ENCODE measurements at regions not wholly inside any gene's neighbourhood (a gene's known extent, or its start where the extent isn't known, plus 50 kb on each side); places are given as distances from the start of the nearest gene placed in this dataset.
"Not testable (repeated sequence)": the region's sequence is repeated elsewhere in the genome, so short reads cannot be mapped to it uniquely, and the experiment has no call there.

GRCh38 chr7:111647881-111648280 lies 85.6 kb upstream of the IMMP2L start:
- H2BK15ac ChIP-seq (ENCODE audit: low read depth, low read length), result no peak overlapping the region
- H3K4me3 ChIP-seq (ENCODE audit: insufficient read depth, low read depth, low read length), result no peak overlapping the region
- H3K4me2 ChIP-seq (ENCODE audit: low read depth, low read length), result no peak overlapping the region
- no peak for DNase-seq
- H3K9ac ChIP-seq (ENCODE audit: low read depth, low read length), result no peak overlapping the region
- TF ChIP-seq RCOR1 (IDR thresholded peaks at IDR 0.05; ENCODE audit: insufficient replicate concordance, low read length) (no peak), FOS (IDR thresholded peaks at IDR 0.05; ENCODE audit: low read depth, low read length) (no peak), MXI1 (IDR thresholded peaks at IDR 0.05; ENCODE audit: borderline replicate concordance, low read depth, low read length) (no peak), MAZ (IDR thresholded peaks at IDR 0.05; ENCODE audit: borderline replicate concordance, low read depth, low read length) (no peak), CTCF (conservative IDR thresholded peaks at IDR 0.05; ENCODE audit: low read depth, low read length) (no peak)
- intact Hi-C loops (cut with micrococcal nuclease), result no loop called here
- H4K91ac ChIP-seq (ENCODE audit: insufficient read depth, low read depth, low read length), result no peak overlapping the region
- ChIA-PET POLR2A (ENCODE audit: unreplicated experiment) (no interaction called here), CTCF (no interaction called here)
- H2AK5ac ChIP-seq (ENCODE audit: low read depth, low read length), result no peak overlapping the region
- H3K27me3 ChIP-seq (ENCODE audit: control insufficient read depth, insufficient read depth, low read length), result no peaks in the 10 kb centered on the region
- no peak overlapping the region for H3K4ac ChIP-seq (ENCODE audit: low read depth, low read length)
- no peak overlapping the region for H3K27ac ChIP-seq (ENCODE audit: insufficient read depth, low read length)
- H4K8ac ChIP-seq (ENCODE audit: low read depth in 2 of 2, low read length in 2 of 2), result no peak overlapping the region
- dilution Hi-C loops (cut with HindIII; ENCODE audit: low sequenced_read_pairs, unreplicated experiment), result no loop called here
- WGBS, 2 experiments (ENCODE audit: extremely low coverage in 2 of 2, insufficient read length in 1 of 2), result no CpG with 5 or more reads among the region's 4 CpGs
- no peak overlapping the region for H2AFZ ChIP-seq (replicated peaks; ENCODE audit: low read length, poor library complexity)
- no peak overlapping the region for H3K18ac ChIP-seq (ENCODE audit: low read depth, low read length)
- no peaks in the 10 kb centered on the region for H3K36me3 ChIP-seq (ENCODE audit: control insufficient read depth, insufficient read depth, low read length)
- no peaks in the 10 kb centered on the region for H3K9me1 ChIP-seq (ENCODE audit: insufficient read depth, low read length)
- H3K56ac ChIP-seq (ENCODE audit: extremely low read depth, insufficient read depth, low read length), result no peak overlapping the region
- no peak overlapping the region for H2AK9ac ChIP-seq (replicated peaks; ENCODE audit: low read depth, low read length, poor library complexity)
- no peaks in the 10 kb centered on the region for H3K4me1 ChIP-seq (ENCODE audit: control insufficient read depth, insufficient read depth, low read length)
- H3K23ac ChIP-seq (ENCODE audit: low read depth, low read length), result no peak overlapping the region
- H3K9me3 ChIP-seq (ENCODE audit: control insufficient read depth, insufficient read depth, low read length), result no peaks in the 10 kb centered on the region
- no peak overlapping the region for H2BK20ac ChIP-seq (ENCODE audit: low read depth, low read length)
- H2BK120ac ChIP-seq (ENCODE audit: low read depth, low read length), result no peak overlapping the region
- BruUV-seq (replicated peaks), result no TSS peak
- no peak overlapping the region for H4K5ac ChIP-seq (ENCODE audit: low read depth, low read length)
- no peaks in the 10 kb centered on the region for H4K20me1 ChIP-seq (ENCODE audit: insufficient read depth, low read length)
- H2BK5ac ChIP-seq (ENCODE audit: low read depth, low read length, poor library complexity, severe bottlenecking), result no peak overlapping the region
- in situ Hi-C loops (cut with MboI; ENCODE audit: low sequenced_read_pairs), result no loop called here
- no peak overlapping the region for H3K14ac ChIP-seq (replicated peaks; ENCODE audit: low read depth, low read length)
- no peaks in the 10 kb centered on the region for H3K79me1 ChIP-seq (ENCODE audit: low read depth in 1 of 2, low read length in 2 of 2)
- no peak for ATAC-seq (ENCODE audit: low read depth)

- H3K36me3 ChIP-seq (ENCODE audit: control insufficient read depth, insufficient read depth, low read length); H2AK5ac ChIP-seq (ENCODE audit: low read depth, low read length); H2BK120ac ChIP-seq (ENCODE audit: low read depth, low read length); H3K4me1 ChIP-seq (ENCODE audit: control insufficient read depth, insufficient read depth, low read length); H3K4ac ChIP-seq (ENCODE audit: low read depth, low read length); H3K23ac ChIP-seq (ENCODE audit: low read depth, low read length); H4K20me1 ChIP-seq (ENCODE audit: insufficient read depth, low read length); H3K4me2 ChIP-seq (ENCODE audit: low read depth, low read length); BruUV-seq (replicated peaks); POLR2A ChIA-PET (ENCODE audit: unreplicated experiment); H4K91ac ChIP-seq (ENCODE audit: insufficient read depth, low read depth, low read length); H3K56ac ChIP-seq (ENCODE audit: extremely low read depth, insufficient read depth, low read length); H2BK15ac ChIP-seq (ENCODE audit: low read depth, low read length); CTCF ChIA-PET; H3K27me3 ChIP-seq (ENCODE audit: control insufficient read depth, insufficient read depth, low read length); H2BK5ac ChIP-seq (ENCODE audit: low read depth, low read length, poor library complexity, severe bottlenecking); H2AFZ ChIP-seq (replicated peaks; ENCODE audit: low read length, poor library complexity); H3K9me1 ChIP-seq (ENCODE audit: insufficient read depth, low read length); H3K9ac ChIP-seq (ENCODE audit: low read depth, low read length); in situ Hi-C loops (cut with MboI; ENCODE audit: low sequenced_read_pairs); H3K9me3 ChIP-seq (ENCODE audit: control insufficient read depth, insufficient read depth, low read length); H4K8ac ChIP-seq (ENCODE audit: low read depth in 2 of 2, low read length in 2 of 2); H3K27ac ChIP-seq (ENCODE audit: insufficient read depth, low read length); H4K5ac ChIP-seq (ENCODE audit: low read depth, low read length); H3K14ac ChIP-seq (replicated peaks; ENCODE audit: low read depth, low read length); H3K79me1 ChIP-seq (ENCODE audit: low read depth in 1 of 2, low read length in 2 of 2); H2BK20ac ChIP-seq (ENCODE audit: low read depth, low read length); ATAC-seq (ENCODE audit: low read depth); intact Hi-C loops (cut with micrococcal nuclease); DNase-seq; H3K18ac ChIP-seq (ENCODE audit: low read depth, low read length); H3K4me3 ChIP-seq (ENCODE audit: insufficient read depth, low read depth, low read length); H2AK9ac ChIP-seq (replicated peaks; ENCODE audit: low read depth, low read length, poor library complexity); dilution Hi-C loops (cut with HindIII; ENCODE audit: low sequenced_read_pairs, unreplicated experiment): not testable (repeated sequence)
- no CpG with 5 or more reads among the region's 14 CpGs for WGBS, 2 experiments (ENCODE audit: extremely low coverage in 2 of 2, insufficient read length in 1 of 2)
These were observed 82.3 kb upstream of the IMMP2L start for GRCh38 chr7:111644595-111644994.

All from IMR-90 (cell line).